ENCODE measurements at regions not wholly inside any gene's neighbourhood (a gene's known extent, or its start where the extent isn't known, plus 50 kb on each side); places are given as distances from the start of the nearest gene placed in this dataset.

DNA sequence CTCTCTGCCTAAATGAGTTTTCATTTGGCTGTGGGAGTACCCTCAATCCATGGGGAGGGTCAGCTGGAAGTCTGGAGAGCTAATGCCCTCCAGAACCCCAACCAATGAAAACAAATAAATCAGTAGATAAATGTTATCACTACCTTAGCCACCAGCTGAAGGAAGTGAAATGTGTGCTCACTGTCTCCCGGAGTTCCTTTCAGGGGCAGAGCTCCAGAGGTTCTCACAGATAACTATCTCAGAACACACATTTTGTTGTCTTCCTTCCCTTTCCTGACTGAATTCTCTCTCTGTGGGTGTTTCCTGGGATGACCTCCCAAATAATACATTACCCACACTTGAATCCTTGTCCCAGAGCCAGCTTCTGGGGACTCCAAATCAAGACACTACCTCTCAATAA, 779.6 kb downstream of the DIAPH3 start:
- TF ChIP-seq, protein P1, sequence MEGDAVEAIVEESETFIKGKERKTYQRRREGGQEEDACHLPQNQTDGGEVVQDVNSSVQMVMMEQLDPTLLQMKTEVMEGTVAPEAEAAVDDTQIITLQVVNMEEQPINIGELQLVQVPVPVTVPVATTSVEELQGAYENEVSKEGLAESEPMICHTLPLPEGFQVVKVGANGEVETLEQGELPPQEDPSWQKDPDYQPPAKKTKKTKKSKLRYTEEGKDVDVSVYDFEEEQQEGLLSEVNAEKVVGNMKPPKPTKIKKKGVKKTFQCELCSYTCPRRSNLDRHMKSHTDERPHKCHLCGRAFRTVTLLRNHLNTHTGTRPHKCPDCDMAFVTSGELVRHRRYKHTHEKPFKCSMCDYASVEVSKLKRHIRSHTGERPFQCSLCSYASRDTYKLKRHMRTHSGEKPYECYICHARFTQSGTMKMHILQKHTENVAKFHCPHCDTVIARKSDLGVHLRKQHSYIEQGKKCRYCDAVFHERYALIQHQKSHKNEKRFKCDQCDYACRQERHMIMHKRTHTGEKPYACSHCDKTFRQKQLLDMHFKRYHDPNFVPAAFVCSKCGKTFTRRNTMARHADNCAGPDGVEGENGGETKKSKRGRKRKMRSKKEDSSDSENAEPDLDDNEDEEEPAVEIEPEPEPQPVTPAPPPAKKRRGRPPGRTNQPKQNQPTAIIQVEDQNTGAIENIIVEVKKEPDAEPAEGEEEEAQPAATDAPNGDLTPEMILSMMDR (IDR thresholded peaks at IDR 0.05 in 2 of 3, conservative IDR thresholded peaks at IDR 0.05 in 1 of 3; ENCODE audit: control insufficient read depth in 2 of 3, extremely low read depth in 1 of 3, insufficient read depth in 1 of 3, low read depth in 3 of 3, low read length in 3 of 3) = no peak
- no peak for TF ChIP-seq POLR2AphosphoS5 (IDR thresholded peaks at IDR 0.05; ENCODE audit: low read length)
- TF ChIP-seq JUNB (IDR thresholded peaks at IDR 0.05) = no peak
- TF ChIP-seq FOXK2 (IDR thresholded peaks at IDR 0.05) = no peak
- TF ChIP-seq, protein P2, sequence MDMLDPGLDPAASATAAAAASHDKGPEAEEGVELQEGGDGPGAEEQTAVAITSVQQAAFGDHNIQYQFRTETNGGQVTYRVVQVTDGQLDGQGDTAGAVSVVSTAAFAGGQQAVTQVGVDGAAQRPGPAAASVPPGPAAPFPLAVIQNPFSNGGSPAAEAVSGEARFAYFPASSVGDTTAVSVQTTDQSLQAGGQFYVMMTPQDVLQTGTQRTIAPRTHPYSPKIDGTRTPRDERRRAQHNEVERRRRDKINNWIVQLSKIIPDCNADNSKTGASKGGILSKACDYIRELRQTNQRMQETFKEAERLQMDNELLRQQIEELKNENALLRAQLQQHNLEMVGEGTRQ (IDR thresholded peaks at IDR 0.05; ENCODE audit: borderline replicate concordance, low read depth, low read length) = no peak
- TF ChIP-seq GABPA (IDR thresholded peaks at IDR 0.05; ENCODE audit: low read depth) = no peak
- TF ChIP-seq MXI1 (IDR thresholded peaks at IDR 0.05; ENCODE audit: low read depth, low read length) = no peak
- no peak for TF ChIP-seq RBBP5 (conservative IDR thresholded peaks at IDR 0.05)
- TF ChIP-seq BRCA1 (IDR thresholded peaks at IDR 0.05; ENCODE audit: low read depth, low read length) = no peak
- TF ChIP-seq ZNF24 (IDR thresholded peaks at IDR 0.05) = no peak
- no peak for TF ChIP-seq STAT3 (IDR thresholded peaks at IDR 0.05; ENCODE audit: low read depth, low read length)
- no peak for TF ChIP-seq CHD4 (IDR thresholded peaks at IDR 0.05)
- TF ChIP-seq ASH2L (IDR thresholded peaks at IDR 0.05; ENCODE audit: borderline replicate concordance, low read depth) = no peak
- TF ChIP-seq, protein P3, sequence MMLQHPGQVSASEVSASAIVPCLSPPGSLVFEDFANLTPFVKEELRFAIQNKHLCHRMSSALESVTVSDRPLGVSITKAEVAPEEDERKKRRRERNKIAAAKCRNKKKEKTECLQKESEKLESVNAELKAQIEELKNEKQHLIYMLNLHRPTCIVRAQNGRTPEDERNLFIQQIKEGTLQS (IDR thresholded peaks at IDR 0.05; ENCODE audit: borderline replicate concordance, extremely low read depth, low read depth, low read length) = no peak
